TTC549 (cell line): ENCODE measurements at regions not wholly inside any gene's neighbourhood (a gene's known extent, or its start where the extent isn't known, plus 50 kb on each side); places are given as distances from the start of the nearest gene placed in this dataset.
"Not testable (repeated sequence)": the region's sequence is repeated elsewhere in the genome, so short reads cannot be mapped to it uniquely, and the experiment has no call there.

Experiments
- FAIRE-seq: peaks from 2 replicates; lab custom pipeline; 2012; peaks lifted over from hg19 to GRCh38; lab: Jason Lieb, UNC

DNA sequence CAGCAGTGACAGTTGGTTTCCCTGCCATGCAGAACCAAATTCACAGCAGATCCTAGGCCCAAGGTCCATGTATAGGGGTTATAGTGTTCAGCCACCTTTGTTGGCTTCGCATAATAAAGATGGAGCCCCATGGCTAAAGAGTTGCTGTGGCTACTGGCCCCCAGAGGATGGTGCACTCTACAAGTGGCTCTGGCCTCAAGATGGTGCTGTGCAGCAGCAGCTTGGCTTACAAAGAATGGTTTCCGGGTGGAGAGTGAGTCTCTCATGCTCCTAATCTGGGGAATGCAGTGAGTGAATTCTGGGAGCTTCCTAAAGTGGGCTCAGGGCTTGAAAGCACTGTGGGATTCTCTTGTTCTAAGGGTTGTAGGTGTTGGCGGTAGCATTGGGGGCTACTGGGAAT lies 1199.7 kb downstream of the CNTNAP5 start:
- FAIRE-seq: no peak

DNA sequence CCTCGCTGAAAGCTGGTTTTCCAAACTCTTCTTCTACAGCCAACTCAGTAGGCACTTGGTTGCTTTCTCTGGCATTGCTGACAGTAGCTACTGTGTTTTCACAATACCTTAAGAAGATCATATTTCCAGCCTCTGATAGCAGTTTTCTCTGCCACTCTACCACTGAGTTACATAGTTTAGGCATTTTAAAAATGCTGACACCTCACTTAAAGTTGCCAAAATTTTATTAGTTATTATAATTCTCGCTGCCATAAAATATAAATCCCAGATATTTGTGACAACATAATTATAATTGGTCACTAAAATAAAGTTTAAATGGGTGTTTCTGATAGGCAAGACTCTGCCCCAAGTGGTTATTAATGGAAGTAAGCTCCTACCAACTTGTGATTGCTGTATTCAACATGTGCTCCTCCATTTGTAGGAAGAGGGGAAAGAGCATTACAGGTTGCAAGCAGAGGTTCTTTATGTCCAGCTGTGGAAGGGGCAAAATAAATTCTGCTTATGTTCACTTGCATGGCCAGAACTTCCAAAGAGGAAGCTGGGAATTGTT lies 1202.8 kb downstream of the CNTNAP5 start:
- no peak for FAIRE-seq

DNA sequence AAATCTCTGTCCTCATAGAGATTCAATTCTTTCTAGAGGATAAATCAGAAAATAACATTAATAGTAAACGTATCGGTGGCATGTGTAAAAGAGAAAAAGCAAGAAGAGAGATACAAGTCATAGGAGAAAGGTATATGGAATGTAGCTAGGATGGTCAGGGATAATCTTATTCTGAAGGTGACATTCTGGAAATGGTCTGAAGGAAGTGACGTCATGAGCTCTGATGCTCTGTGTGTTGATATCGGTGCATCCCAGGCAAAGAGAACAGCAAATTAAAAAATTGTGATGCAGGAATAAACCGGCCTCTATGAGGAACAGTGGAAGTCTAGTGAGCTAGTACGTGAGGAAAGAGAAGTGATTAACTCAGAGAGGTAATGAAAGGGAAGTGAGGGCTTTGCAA lies 1215.8 kb downstream of the CNTNAP5 start:
- FAIRE-seq: no peak

DNA sequence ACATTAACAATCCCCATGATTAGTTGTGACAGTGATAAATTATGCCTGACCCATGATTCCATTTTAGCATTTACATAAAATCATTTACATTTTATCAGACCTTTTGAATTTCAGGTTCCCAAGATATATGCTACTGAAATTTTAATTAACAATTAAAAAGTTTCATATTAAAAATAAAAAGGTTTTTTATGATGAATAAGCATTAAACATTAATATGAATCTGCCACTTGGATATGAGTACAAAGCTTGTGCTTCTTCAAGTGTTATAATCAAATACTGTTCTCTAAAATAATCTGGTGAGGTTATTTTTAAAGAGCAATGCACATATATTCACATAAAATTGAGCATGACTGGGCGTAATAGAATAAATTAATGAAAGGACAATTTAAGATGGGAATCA lies 1218.0 kb downstream of the CNTNAP5 start:
- no peak for FAIRE-seq

DNA sequence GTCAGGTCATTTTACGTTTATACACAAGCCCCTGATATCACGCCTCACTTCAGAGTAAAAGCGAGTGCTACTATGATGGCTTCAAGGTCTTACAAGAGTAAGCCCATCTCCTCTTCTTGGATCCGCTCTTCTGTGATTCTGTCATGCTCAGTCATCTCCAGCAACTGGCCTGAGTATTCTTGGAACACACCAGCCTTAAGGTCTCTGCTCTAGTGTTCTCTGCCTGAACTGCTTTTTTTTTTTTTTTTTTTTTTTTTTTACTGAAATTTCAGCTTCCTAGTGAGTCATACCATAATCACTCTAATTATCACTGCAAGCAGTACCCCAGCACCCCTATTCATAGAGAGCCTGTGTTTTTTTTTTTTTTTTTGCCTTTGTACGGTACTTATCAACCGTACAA lies 1228.9 kb downstream of the CNTNAP5 start:
- no peak for FAIRE-seq

DNA sequence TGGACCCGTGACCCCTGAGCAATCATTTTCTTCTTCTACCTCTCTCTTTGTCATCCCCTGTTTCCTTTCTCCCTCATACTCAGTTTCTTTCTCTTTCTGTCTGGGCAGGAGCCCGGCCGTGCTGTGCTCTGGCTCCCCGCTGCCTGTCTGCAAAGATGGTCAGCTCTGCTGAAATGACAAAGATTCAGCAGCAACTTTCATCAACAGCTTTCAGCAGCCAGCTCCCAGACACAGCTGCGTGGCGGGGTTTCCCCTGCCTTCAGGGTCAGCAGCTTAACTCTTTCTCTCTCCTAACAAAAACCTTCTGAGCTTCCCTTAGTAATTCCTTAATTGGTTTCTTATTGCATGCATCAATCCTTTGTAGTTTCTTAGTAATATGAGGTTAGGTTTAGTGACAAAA lies 1234.4 kb downstream of the CNTNAP5 start:
- no peak for FAIRE-seq

DNA sequence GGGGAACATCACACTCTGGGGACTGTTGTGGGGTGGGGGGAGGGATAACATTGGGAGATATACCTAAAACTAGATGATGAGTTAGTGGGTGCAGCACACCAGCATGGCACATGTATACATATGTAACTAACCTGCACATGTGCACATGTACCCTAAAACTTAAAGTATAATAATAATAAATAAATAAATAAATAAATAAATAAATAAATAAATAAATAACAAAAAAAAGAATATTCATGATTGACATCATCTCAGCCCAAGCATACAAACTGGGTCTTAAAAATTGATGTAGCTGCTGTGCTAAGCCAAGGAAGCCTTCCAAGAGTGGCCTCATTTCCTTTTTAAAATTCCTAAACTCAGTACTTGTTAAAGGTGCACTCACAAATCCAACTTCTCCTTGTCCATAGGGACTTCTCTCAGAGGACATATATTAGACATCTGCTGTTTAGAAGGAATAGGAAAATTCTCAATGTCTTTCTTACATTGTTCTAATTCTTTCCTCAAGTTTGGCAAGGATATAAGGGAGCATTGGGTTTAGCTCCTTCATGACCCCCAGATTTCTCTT lies 1235.4 kb downstream of the CNTNAP5 start:
- not testable (repeated sequence) for FAIRE-seq

DNA sequence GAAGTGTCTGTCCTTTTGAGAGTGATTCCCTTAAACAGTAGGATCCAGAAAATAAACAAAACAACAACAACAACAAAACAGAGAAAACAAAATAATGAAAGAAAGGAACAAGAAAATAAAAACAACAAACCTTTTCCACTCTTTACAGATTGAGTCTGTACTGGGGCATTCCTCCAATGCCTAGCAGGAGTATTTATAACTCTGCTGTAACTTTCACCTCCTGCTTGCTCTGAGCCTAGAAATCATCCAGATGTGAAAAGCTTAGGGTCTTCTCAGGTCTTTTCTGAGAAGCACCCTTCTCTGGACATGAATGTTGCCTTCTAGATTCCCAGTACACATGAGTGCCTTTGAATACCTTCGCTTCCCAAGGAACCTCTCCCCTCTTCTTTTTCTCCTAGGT lies 1239.4 kb downstream of the CNTNAP5 start:
- FAIRE-seq: no peak

DNA sequence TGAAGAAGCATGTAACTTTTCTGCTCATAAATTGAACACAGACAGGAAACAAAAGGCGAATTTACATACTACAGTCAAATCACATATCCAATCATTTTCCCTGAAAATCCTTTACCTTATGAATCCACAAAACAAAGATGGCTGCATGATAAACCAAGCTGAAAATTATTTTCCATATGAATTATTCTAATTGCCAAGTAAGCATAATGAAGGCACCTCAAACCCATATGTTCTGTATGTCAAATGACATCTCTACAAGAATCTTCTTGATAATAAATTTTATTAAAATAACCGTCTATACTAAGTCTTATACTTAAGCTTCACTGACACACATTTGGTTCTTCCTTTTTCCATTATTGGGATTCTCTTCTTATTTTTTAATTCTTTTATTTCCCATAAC lies 1242.6 kb downstream of the CNTNAP5 start:
- FAIRE-seq: no peak

DNA sequence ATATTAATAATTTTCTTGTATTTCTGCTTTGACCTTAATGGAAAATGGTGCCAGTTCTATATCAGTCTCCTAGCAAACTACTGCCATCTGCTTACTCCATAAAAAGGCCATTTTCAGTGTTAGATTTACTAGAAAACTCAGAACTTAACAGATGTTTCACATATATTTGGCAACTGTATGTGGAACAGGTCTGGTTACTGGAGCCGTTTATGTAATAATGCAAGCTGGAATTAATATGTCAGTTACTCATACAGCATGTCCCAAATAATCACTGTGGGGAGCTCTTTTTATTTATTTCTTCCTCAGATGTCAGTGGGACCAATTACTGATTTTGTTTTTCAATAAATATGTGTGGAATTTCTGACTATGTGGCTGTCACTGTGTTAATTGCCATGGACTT lies 1247.6 kb downstream of the CNTNAP5 start:
- FAIRE-seq: no peak

DNA sequence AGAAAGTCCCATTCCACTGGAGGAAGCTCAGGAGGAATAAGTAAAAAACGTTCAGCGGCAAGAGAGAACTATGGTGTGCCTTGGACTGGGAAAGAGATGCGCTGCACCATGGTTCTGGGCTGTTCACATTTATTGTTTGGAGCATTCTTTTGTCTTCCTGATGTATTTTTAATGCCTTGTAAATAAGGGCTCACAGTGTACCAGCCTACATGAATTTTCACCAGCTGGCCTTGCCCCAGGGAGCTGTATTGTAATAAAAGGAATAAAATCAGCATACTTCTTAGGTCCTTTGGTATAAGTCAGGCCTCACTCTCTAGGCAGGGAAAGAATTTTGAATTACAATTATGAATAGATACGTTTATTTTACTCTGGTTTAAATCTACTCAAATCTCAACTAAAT lies 1249.6 kb downstream of the CNTNAP5 start:
- no peak for FAIRE-seq

DNA sequence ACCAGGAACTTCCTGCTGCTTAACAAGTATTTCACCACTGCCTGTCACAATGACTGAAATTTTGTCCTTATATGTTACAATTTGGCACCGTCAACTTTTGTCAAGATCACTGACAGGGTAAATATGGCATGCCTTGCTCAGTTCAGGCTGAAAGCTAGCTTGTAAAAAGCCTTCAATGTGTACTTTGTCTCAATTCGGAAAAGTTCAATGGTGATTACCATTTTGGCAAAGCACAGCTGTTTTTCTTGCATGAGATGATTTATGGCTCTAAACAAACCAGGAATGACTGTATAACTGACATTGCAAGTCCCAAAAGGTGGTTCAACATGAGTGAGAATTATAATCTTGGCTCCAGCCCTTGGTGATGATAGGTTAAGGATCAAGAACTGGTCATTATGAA lies 1255.2 kb downstream of the CNTNAP5 start:
- FAIRE-seq: no peak

DNA sequence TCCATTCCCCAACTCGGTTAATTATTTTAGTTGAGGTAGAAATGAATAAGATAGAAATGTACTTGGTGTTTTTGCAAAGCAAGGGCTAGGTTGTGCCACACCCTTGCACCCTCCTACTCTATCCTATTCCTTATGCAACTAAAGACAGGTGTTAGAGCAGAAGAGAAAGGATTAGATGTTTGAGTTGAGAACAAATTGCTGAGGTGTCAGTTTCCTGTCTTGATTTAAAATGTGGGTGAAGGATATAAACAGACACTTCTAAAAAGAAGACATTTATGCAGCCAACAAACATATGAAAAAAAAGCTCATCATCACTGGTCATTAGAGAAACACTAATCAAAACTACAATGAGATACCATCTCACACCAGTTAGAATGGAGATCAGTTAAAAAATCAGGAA lies 1256.2 kb downstream of the CNTNAP5 start:
- no peak for FAIRE-seq

DNA sequence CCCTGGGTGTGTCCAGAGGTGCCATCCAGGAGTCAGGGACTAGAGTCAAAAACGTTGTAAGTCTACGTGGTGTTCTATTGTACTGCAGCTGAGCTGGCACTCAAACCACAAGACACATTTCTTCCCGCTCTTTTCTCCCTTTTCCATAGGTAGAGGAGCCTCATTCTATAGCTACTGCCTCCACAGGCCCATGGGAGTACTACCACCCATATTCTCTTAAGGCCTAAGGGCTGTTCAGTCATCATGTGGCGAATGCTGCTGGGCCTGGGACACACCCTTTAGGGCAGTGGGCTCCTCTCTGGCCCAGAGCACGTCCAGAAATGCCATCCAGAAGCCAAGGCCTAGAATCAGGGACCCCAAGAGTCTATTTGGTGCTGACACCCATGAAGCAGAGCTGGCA lies 1271.7 kb downstream of the CNTNAP5 start:
- FAIRE-seq: no peak

DNA sequence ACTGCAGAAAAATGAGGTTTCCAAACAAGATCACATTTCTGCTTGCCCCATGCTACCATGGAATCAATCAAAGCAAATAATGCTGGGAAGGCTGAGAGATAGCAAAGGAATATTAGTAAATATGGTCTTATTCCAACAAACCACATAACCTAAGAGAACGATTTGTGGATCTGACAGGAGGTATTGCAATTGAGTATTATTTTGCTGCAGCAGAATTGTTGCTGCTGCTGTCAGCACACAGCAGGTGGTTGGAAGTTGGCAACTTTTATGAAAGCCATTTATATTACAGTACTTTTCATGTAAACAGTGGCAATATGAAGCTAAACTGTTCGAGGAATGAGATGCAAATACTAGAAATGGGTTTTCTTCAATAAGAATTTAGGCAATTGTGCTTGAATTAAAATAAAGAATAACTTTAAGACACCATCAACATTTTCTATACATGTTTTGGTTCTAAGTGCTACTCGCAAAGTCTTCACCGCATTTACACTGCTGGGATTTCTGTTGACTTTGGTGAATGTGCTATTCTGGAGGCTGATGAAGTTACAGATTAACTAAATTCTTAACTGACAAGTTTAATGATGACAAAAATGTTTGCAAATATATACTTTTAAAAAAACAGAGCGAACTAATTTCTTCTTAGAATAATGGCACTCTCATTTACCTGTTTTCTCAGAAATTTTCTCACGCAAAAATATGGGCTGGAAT lies 1285.7 kb downstream of the CNTNAP5 start:
- no peak for FAIRE-seq

DNA sequence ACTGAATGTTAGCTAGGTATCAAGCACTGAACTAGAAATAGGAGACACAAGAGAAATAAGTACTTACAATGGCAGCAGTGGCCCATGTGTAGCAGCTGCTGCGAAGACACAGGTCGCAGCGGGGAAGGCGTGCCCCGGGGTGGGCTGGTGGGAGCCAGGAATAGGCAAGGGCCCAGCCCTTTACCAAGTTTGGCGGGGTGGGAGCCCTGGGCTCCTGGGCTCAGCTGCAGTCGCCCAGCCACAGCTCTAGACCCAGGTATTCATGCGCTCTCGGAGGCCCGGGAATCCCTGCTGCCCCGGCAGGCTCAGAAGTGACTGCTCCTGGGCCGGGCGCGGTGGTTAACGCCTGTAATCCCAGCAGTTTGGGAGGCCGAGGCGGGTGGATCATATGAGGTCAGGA lies 1287.3 kb downstream of the CNTNAP5 start:
- FAIRE-seq: no peak

DNA sequence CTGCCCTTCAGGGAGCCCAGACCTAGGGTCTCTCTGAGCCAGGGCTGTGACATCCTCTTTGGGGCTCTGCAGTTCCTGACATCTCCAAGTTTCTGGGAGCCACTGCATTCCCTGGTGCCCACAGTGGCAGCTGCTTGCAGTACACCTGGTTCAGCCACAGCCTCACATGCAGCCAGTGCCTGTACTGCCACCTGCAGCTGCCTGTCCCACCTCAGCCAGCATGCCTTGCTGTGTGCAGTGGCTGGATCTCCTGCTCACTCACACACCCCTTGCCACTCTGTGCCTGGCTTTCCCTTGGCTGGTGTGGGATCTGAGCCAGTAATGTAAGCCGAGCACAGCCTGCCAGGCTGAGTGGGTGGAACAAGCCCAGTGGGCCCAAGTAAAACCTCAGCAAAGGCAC lies 1288.7 kb downstream of the CNTNAP5 start:
- no peak for FAIRE-seq

DNA sequence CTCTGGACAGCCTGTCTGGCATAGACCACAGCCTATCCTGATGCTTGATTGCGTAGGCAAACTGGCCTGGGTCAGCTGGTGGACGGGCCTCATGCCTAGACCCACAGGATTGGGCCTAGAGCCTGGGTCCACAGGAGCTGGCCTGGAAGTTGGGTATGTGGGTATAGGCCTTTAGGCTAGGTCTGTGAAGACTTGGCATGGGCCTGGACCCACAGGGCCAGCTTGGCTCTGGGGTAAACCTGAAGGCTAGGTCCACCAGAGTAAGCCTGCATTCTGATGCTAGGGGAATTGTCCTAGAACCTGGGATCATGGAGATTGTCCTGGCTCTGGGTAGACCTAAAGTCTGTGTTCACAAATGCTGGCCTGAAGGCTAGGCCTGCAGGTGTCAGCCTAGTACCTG lies 1293.7 kb downstream of the CNTNAP5 start:
- FAIRE-seq: no peak

DNA sequence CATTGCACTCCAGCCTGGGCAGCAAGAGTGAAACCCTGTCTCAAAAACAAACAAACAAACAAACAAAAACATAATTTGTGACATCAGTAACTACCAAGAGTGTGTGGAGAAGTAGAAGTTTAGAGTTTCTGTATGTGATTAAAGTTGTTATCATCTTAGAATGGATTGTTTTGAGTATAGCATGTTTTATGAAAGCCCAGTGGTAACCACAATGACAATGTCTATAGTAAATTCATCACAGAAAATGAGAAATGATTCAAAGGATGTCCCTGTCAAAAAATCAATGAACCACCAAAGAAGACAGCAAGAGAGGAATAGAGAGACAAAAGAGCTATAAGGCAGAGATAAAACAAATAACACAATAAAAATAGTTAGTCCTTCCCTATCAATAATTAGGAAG lies 1299.2 kb downstream of the CNTNAP5 start:
- no peak for FAIRE-seq

DNA sequence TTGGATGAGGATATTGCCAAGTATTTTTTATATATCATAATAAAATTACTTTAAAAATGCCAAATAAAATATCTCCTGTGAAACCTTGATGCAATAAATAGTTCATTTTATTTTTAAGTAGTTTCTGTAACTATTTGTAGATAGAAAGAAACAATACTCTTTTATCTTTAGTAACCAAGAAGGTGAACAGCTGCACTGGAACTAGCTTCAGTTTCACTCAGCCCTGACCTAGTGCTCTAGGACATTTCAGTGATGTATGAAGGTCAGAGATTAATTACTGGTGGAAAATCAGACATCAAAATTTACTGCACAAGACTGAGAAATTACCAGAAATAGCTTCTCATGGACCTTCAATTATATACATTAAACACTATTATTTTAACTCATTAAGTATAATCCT lies 1305.0 kb downstream of the CNTNAP5 start:
- FAIRE-seq: no peak

DNA sequence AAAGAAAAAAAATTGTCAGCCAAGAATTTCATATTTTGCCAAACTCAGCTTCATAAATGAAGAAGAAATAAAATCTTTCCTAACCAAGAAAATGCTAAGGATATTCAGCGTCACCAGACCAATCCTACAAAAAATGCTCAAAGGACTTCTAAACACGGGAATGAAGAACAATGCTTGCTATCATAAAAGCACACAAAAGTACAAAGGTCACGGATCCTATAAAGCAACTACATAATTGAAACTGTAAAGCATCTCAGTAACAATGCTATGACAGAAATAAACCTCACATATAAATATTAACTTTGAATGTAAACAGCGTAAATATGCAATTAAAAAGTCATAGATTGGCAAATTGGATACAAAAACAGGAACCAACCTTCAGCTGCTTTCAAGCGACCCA lies 1314.6 kb upstream of the GYPC start:
- FAIRE-seq: no peak

DNA sequence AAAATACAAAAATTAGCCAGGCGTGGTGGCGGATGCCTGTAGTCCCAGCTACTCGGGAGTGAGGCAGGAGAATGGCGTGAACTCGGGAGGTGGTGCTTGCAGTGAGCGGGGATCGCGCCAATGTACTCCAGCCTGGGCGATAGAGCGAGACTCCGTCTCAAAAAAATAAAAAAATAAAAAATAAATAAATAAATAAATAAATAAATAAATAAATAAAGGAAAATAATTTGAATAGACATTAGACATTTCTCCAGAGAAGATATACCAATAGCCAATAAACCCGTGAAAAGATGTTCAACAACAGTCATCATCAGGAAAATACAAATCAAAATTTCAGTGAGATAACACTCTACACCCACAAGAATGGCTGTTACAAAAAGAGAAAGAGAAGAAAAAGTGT lies 1302.4 kb upstream of the GYPC start:
- FAIRE-seq: not testable (repeated sequence)

DNA sequence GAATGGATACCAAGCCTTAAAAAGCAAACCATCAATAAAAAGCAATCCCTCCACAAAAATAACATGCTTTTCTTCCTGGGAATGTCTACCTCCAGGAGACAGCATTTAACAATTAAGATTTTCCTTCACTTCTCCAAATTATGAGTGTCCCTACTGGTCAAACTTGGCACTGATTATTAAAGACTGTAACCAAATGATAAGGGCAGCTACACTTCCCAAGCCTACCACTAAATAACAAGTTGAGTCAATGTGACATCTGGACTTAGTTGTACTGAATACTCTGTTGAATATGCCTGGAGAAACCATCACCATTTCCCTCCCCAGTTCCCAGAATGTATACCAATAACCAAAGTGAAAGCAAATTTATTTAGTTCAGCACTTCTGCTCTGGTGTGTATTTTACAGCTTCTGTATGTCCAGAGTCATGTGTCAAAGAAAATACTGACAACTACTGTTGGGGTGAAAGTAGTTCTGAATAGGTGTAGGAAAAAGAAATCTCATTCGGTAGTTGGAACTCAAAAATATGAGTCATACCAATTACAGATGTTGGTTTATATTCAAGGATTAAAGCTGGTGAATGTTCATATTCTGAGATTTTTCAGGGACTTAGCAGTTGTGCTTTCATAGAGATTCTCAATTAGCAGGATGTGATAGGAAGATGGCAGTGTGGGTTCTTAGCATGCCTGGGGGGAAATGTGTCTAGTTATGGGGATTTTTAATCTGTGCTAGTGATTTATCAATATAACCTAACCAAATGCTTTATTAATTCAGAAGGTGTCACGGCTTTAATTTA lies 1291.6 kb upstream of the GYPC start:
- FAIRE-seq: no peak

DNA sequence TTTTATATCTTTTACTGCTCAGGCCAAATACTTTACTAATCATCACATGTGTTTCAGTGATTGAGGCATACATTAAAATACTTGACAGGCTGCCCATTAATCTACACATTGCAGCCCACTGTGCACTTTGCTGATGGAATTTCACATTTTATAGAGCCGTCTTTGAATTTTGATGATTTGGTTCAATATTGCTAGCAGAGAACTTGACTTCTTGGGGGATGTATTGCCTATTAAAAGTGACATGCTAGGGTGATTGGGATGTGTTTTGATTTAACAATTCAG lies 1291.0 kb upstream of the GYPC start:
- no peak for FAIRE-seq
